ENCODE measurements at regions not wholly inside any gene's neighbourhood (a gene's known extent, or its start where the extent isn't known, plus 50 kb on each side); places are given as distances from the start of the nearest gene placed in this dataset.

- no peak overlapping the region for H3K27ac Mint-ChIP-seq
- no peaks in the 10 kb centered on the region for H3K4me1 ChIP-seq (ENCODE audit: control insufficient read depth, insufficient read depth, low read length, poor library complexity, severe bottlenecking)
- H3K27me3 ChIP-seq (ENCODE audit: control insufficient read depth, insufficient read depth, low read length): peaks cover 2% of the 10 kb centered on the region
- H3K4me3 Mint-ChIP-seq: no peak overlapping the region
- H3K9me3 Mint-ChIP-seq: peaks cover 0 to 4% (median 0%) of the 10 kb centered on the region in 7 donors
- H3K9me3 ChIP-seq (ENCODE audit: control insufficient read depth in 2 of 2, low read length in 2 of 2): peaks cover 0 to 4% of the 10 kb centered on the region in 2 experiments
- H3K36me3 Mint-ChIP-seq: no peaks in the 10 kb centered on the region
- no peak for ATAC-seq (ENCODE audit: low read depth in 2 of 2)
- no peaks in the 10 kb centered on the region for H3K4me1 Mint-ChIP-seq
- H3K27me3 Mint-ChIP-seq: no peaks in the 10 kb centered on the region
- DNase-seq: no peak
- H3K4me3 ChIP-seq (ENCODE audit: low read depth, low read length): no peak overlapping the region
- H3K27ac ChIP-seq (ENCODE audit: insufficient read depth, low read length, poor library complexity, severe bottlenecking): no peak overlapping the region
- no peaks in the 10 kb centered on the region for H3K36me3 ChIP-seq (ENCODE audit: control insufficient read depth, insufficient read depth, low read length)
These were observed 145.2 kb downstream of the KCTD12 start for GRCh38 chr13:76741046-76741445.

- Histone ChIP-seq H3K4me3 (ENCODE audit: low read depth, low read length) (no peak overlapping the region), H3K4me1 (ENCODE audit: control insufficient read depth, insufficient read depth, low read length, poor library complexity, severe bottlenecking) (no peaks in the 10 kb centered on the region), H3K36me3 (ENCODE audit: control insufficient read depth, insufficient read depth, low read length) (no peaks in the 10 kb centered on the region), H3K9me3 (ENCODE audit: control insufficient read depth in 2 of 2, low read length in 2 of 2) (peaks cover 0 to 4% of the 10 kb centered on the region in 2 experiments), H3K27me3 (ENCODE audit: control insufficient read depth, insufficient read depth, low read length) (peaks cover 2% of the 10 kb centered on the region), H3K27ac (ENCODE audit: insufficient read depth, low read length, poor library complexity, severe bottlenecking) (no peak overlapping the region)
- no peak for ATAC-seq (ENCODE audit: low read depth in 2 of 2)
- no peak for DNase-seq
- Mint-ChIP-seq H3K27me3 (no peaks in the 10 kb centered on the region), H3K36me3 (no peaks in the 10 kb centered on the region), H3K4me1 (no peaks in the 10 kb centered on the region), H3K27ac (no peak overlapping the region), H3K4me3 (no peak overlapping the region), H3K9me3 (peaks cover 0 to 5% (median 2%) of the 10 kb centered on the region in 7 donors)
These were observed 147.6 kb downstream of the KCTD12 start for GRCh38 chr13:76738616-76739015.

GRCh38 chr13:76737526-76737925 lies 148.7 kb downstream of the KCTD12 start:
- no peak overlapping the region for H3K4me3 Mint-ChIP-seq
- no peak overlapping the region for H3K27ac Mint-ChIP-seq
- no peaks in the 10 kb centered on the region for H3K4me1 Mint-ChIP-seq
- Histone ChIP-seq H3K9me3 (ENCODE audit: control insufficient read depth in 2 of 2, low read length in 2 of 2) (peaks cover 0 to 4% of the 10 kb centered on the region in 2 experiments), H3K4me1 (ENCODE audit: control insufficient read depth, insufficient read depth, low read length, poor library complexity, severe bottlenecking) (no peaks in the 10 kb centered on the region), H3K27me3 (ENCODE audit: control insufficient read depth, insufficient read depth, low read length) (peaks cover 2% of the 10 kb centered on the region), H3K36me3 (ENCODE audit: control insufficient read depth, insufficient read depth, low read length) (no peaks in the 10 kb centered on the region), H3K27ac (ENCODE audit: insufficient read depth, low read length, poor library complexity, severe bottlenecking) (no peak overlapping the region), H3K4me3 (ENCODE audit: low read depth, low read length) (no peak overlapping the region)
- H3K27me3 Mint-ChIP-seq: peaks cover 4% of the 10 kb centered on the region
- DNase-seq (no peak), ATAC-seq (ENCODE audit: low read depth in 2 of 2) (no peak)
- peaks cover 0 to 5% (median 2%) of the 10 kb centered on the region in 7 donors for H3K9me3 Mint-ChIP-seq
- H3K36me3 Mint-ChIP-seq: no peaks in the 10 kb centered on the region

DNA sequence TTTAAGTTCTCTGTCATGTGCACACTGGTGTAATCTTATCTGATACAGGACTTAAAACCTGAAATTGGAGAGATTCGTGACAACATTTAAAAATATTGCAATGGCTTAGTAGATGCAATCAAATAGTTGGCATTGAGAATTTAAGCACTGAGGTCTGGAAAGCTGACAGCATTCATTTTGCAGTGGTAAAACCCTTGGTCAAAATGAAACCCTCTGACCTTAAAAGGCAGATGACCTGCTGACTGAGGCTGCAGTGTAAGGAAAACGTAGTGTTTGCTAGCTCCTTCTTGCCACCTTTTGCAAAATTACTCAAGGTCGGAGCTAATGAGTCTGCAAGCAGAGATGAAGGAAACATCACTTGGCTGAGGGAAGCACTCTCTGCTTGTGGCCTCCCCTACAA lies 150.6 kb downstream of the KCTD12 start:
- Histone ChIP-seq H3K27me3 (ENCODE audit: control insufficient read depth, insufficient read depth, low read length) (no peaks in the 10 kb centered on the region), H3K4me3 (ENCODE audit: low read depth, low read length) (no peak overlapping the region), H3K36me3 (ENCODE audit: control insufficient read depth, insufficient read depth, low read length) (no peaks in the 10 kb centered on the region), H3K27ac (ENCODE audit: insufficient read depth, low read length, poor library complexity, severe bottlenecking) (no peak overlapping the region), H3K4me1 (ENCODE audit: control insufficient read depth, insufficient read depth, low read length, poor library complexity, severe bottlenecking) (no peaks in the 10 kb centered on the region), H3K9me3 (ENCODE audit: control insufficient read depth in 2 of 2, low read length in 2 of 2) (no peaks in the 10 kb centered on the region)
- Mint-ChIP-seq H3K27ac (no peak overlapping the region), H3K36me3 (no peaks in the 10 kb centered on the region), H3K4me3 (no peak overlapping the region), H3K4me1 (no peaks in the 10 kb centered on the region), H3K9me3 (peaks cover 0 to 5% (median 0%) of the 10 kb centered on the region in 7 donors), H3K27me3 (peaks cover 4% of the 10 kb centered on the region)
- ATAC-seq (ENCODE audit: low read depth in 2 of 2): no peak
- DNase-seq: no peak

DNA sequence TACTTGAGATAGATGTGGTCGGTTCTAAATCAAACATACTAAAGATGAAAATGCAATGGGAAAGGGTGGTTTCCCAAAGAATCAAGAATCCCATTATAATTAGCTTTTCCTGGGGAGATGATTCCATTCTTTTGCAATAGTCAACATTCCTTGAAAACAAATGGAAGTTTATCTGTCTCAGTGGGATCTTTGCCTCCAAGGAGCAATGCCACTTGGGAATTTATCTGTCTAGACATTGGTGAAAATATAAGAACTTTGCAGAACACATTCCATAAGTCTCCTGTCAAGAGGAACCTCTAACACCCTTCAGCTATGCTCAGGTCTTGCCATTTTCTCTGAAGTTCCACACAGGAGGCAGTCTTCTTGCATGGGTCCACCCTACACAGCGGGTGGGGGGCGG lies 152.5 kb downstream of the KCTD12 start:
- H3K9me3 ChIP-seq (ENCODE audit: control insufficient read depth in 2 of 2, low read length in 2 of 2): no peaks in the 10 kb centered on the region
- H3K27ac Mint-ChIP-seq: no peak overlapping the region
- H3K9me3 Mint-ChIP-seq: peaks cover 0 to 5% (median 0%) of the 10 kb centered on the region in 7 donors
- H3K36me3 Mint-ChIP-seq: no peaks in the 10 kb centered on the region
- H3K27me3 Mint-ChIP-seq: peaks cover 7% of the 10 kb centered on the region
- no peak for ATAC-seq (ENCODE audit: low read depth in 2 of 2)
- H3K4me1 Mint-ChIP-seq: no peaks in the 10 kb centered on the region
- DNase-seq: no peak
- H3K27ac ChIP-seq (ENCODE audit: insufficient read depth, low read length, poor library complexity, severe bottlenecking): no peak overlapping the region
- H3K36me3 ChIP-seq (ENCODE audit: control insufficient read depth, insufficient read depth, low read length): no peaks in the 10 kb centered on the region
- H3K4me3 ChIP-seq (ENCODE audit: low read depth, low read length): no peak overlapping the region
- no peaks in the 10 kb centered on the region for H3K4me1 ChIP-seq (ENCODE audit: control insufficient read depth, insufficient read depth, low read length, poor library complexity, severe bottlenecking)
- H3K27me3 ChIP-seq (ENCODE audit: control insufficient read depth, insufficient read depth, low read length): no peaks in the 10 kb centered on the region
- no peak overlapping the region for H3K4me3 Mint-ChIP-seq

DNA sequence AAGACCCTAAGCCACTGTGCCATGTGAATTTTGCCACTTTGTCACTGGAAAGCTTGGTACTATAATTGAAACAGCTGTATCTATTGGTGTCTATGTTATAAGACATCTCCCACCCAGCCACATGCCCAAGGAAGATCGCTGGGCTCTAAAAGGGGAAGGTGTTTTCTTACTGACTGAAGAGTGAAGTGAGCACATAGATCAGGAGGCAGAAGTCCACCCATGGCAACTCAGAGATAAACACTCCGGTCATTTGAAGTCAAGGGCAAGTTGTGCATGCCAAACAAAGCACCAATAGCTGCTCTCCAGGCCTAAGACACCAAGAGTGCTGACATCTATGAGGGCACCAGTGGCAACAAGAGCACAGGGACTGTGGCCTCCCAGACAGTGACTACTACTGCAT lies 153.8 kb downstream of the KCTD12 start:
- H3K27me3 ChIP-seq (ENCODE audit: control insufficient read depth, insufficient read depth, low read length): no peaks in the 10 kb centered on the region
- H3K9me3 ChIP-seq (ENCODE audit: control insufficient read depth in 2 of 2, low read length in 2 of 2): no peaks in the 10 kb centered on the region
- Mint-ChIP-seq H3K4me3 (no peak overlapping the region), H3K4me1 (no peaks in the 10 kb centered on the region), H3K36me3 (no peaks in the 10 kb centered on the region), H3K27me3 (peaks cover 7% of the 10 kb centered on the region), H3K9me3 (peaks cover 0 to 3% (median 0%) of the 10 kb centered on the region in 7 donors), H3K27ac (no peak overlapping the region)
- H3K4me1 ChIP-seq (ENCODE audit: control insufficient read depth, insufficient read depth, low read length, poor library complexity, severe bottlenecking): no peaks in the 10 kb centered on the region
- H3K36me3 ChIP-seq (ENCODE audit: control insufficient read depth, insufficient read depth, low read length): no peaks in the 10 kb centered on the region
- no peak overlapping the region for H3K4me3 ChIP-seq (ENCODE audit: low read depth, low read length)
- no peak overlapping the region for H3K27ac ChIP-seq (ENCODE audit: insufficient read depth, low read length, poor library complexity, severe bottlenecking)
- DNase-seq: no peak
- ATAC-seq (ENCODE audit: low read depth in 2 of 2): no peak

- Histone ChIP-seq H3K9me3 (ENCODE audit: control insufficient read depth in 2 of 2, low read length in 2 of 2) (no peaks in the 10 kb centered on the region), H3K27me3 (ENCODE audit: control insufficient read depth, insufficient read depth, low read length) (no peaks in the 10 kb centered on the region), H3K27ac (ENCODE audit: insufficient read depth, low read length, poor library complexity, severe bottlenecking) (no peak overlapping the region), H3K36me3 (ENCODE audit: control insufficient read depth, insufficient read depth, low read length) (no peaks in the 10 kb centered on the region), H3K4me3 (ENCODE audit: low read depth, low read length) (no peak overlapping the region), H3K4me1 (ENCODE audit: control insufficient read depth, insufficient read depth, low read length, poor library complexity, severe bottlenecking) (no peaks in the 10 kb centered on the region)
- H3K4me3 Mint-ChIP-seq: no peak overlapping the region
- no peak overlapping the region for H3K27ac Mint-ChIP-seq
- peaks cover 0 to 2% (median 0%) of the 10 kb centered on the region in 7 donors for H3K9me3 Mint-ChIP-seq
- DNase-seq (no peak), ATAC-seq (ENCODE audit: low read depth in 2 of 2) (no peak)
- H3K4me1 Mint-ChIP-seq: no peaks in the 10 kb centered on the region
- no peaks in the 10 kb centered on the region for H3K36me3 Mint-ChIP-seq
- peaks cover 7% of the 10 kb centered on the region for H3K27me3 Mint-ChIP-seq
These were observed 156.0 kb downstream of the KCTD12 start for GRCh38 chr13:76730220-76730619.

DNA sequence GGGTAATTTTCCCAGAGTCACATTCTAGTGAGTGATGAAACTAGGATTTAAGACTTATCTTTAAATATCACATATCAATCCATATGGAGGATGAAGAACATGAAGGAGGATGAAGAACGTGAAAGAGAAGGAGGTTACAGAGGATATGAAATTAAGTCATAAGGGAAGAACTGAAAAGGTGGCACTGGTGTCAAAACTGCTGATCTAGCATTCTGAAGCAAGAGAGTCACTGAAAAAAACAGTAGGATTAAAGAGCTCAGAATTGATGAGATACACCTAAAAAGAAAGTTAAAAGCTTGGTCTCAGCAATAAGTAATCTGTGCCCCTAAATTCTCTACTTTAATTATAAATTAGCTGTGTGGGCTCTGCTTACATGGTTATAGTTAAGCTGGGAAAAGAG lies 156.5 kb downstream of the KCTD12 start:
- H3K4me1 ChIP-seq (ENCODE audit: control insufficient read depth, insufficient read depth, low read length, poor library complexity, severe bottlenecking): no peaks in the 10 kb centered on the region
- H3K4me3 ChIP-seq (ENCODE audit: low read depth, low read length): no peak overlapping the region
- DNase-seq: no peak
- ATAC-seq (ENCODE audit: low read depth in 2 of 2): no peak
- H3K4me1 Mint-ChIP-seq: no peaks in the 10 kb centered on the region
- H3K9me3 ChIP-seq (ENCODE audit: control insufficient read depth in 2 of 2, low read length in 2 of 2): no peaks in the 10 kb centered on the region
- H3K27me3 ChIP-seq (ENCODE audit: control insufficient read depth, insufficient read depth, low read length): no peaks in the 10 kb centered on the region
- no peaks in the 10 kb centered on the region for H3K36me3 Mint-ChIP-seq
- H3K4me3 Mint-ChIP-seq: no peak overlapping the region
- H3K27me3 Mint-ChIP-seq: peaks cover 7% of the 10 kb centered on the region
- no peak overlapping the region for H3K27ac ChIP-seq (ENCODE audit: insufficient read depth, low read length, poor library complexity, severe bottlenecking)
- no peak overlapping the region for H3K27ac Mint-ChIP-seq
- no peaks in the 10 kb centered on the region for H3K36me3 ChIP-seq (ENCODE audit: control insufficient read depth, insufficient read depth, low read length)
- peaks cover 0 to 2% (median 0%) of the 10 kb centered on the region in 7 donors for H3K9me3 Mint-ChIP-seq
